K562 (cell line): ENCODE measurements at regions not wholly inside any gene's neighbourhood (a gene's known extent, or its start where the extent isn't known, plus 50 kb on each side); places are given as distances from the start of the nearest gene placed in this dataset.

ENCODE experiments used
- ATF7 ChIP-seq: fragments of 450-650 bp; IDR thresholded peaks from 2 replicates; pipeline ENCODE4 v1.7.1; 2014; ENCODE audit warnings: mild to moderate bottlenecking, moderate library complexity
- CREB1 ChIP-seq, 2 experiments: sonication (generic) in 1 of 2; formaldehyde crosslinking in 1 of 2; IDR thresholded peaks; 2 replicates each; pipeline versions ENCODE4 v1.6.1 to v1.8.0; 2012 to 2022; ENCODE audit warnings: inconsistent platforms in 1 of 2, mild to moderate bottlenecking in 1 of 2, missing genetic modification reagents in 1 of 2, moderate library complexity in 1 of 2
- DMBX1 ChIP-seq: fragments of 250-450 bp; sonication (Bioruptor Pico); IDR thresholded peaks from 2 replicates; pipeline ENCODE4 v1.8.0; 2022; ENCODE audit warnings: inconsistent platforms, mild to moderate bottlenecking, moderate library complexity, borderline replicate concordance
- MYC ChIP-seq, 2 experiments: fragments of 250-450 bp in 1 of 2; sonication (Bioruptor Pico) in 1 of 2; IDR thresholded peaks; 2 replicates each; pipeline versions ENCODE4 v1.5.1 to v1.6.1; 2012 to 2021; ENCODE audit warnings: low read depth in 2 of 2, borderline replicate concordance in 1 of 2, improper control_type of control experiment in 1 of 2, low read length in 1 of 2, mild to moderate bottlenecking in 1 of 2, moderate library complexity in 1 of 2
- POLR2AphosphoS2 ChIP-seq: IDR thresholded peaks from 2 replicates; pipeline ENCODE4 v1.6.1; 2012; ENCODE audit warnings: low read length, improper control_type of control experiment
- SP1 ChIP-seq: sonication (generic); formaldehyde crosslinking; IDR thresholded peaks from 2 replicates; pipeline ENCODE4 v1.8.1; 2022; ENCODE audit warnings: mild to moderate bottlenecking, missing genetic modification reagents
- VEZF1 ChIP-seq: fragments of 200-800 bp; sonication (Bioruptor generic); IDR thresholded peaks from 2 replicates; pipeline ENCODE4 v1.6.1; 2017; ENCODE audit warnings: missing genetic modification characterization, missing compliant biosample characterization
- XRCC4 ChIP-seq: IDR thresholded peaks from one replicate; pipeline ENCODE4 v1.6.1; 2011; ENCODE audit not compliant: insufficient read depth, insufficient read length; ENCODE audit errors: extremely low read depth

GRCh38 chr16:6926341-6926740, 406.3 kb upstream of the RBFOX1 start:
- TF ChIP-seq ATF7, result no peak
- no peak for TF ChIP-seq CREB1 (IDR thresholded peaks at IDR 0.05)
- TF ChIP-seq CREB1 (CRISPR knock-in tag; IDR thresholded peaks at IDR 0.05), result no peak
- TF ChIP-seq POLR2AphosphoS2, result no peak
- TF ChIP-seq XRCC4, result no peak
- no peak for TF ChIP-seq VEZF1 (CRISPR knock-in tag)
- TF ChIP-seq MYC (IDR thresholded peaks at IDR 0.05; ENCODE audit: low read depth, low read length), result no peak
- no peak for TF ChIP-seq MYC (CRISPR knock-in tag; IDR thresholded peaks at IDR 0.05; ENCODE audit: borderline replicate concordance, low read depth)
- no peak for TF ChIP-seq SP1 (CRISPR knock-in tag)
- TF ChIP-seq DMBX1 (CRISPR knock-in tag), result no peak
